ENCODE measurements at regions not wholly inside any gene's neighbourhood (a gene's known extent, or its start where the extent isn't known, plus 50 kb on each side); places are given as distances from the start of the nearest gene placed in this dataset.

DNA sequence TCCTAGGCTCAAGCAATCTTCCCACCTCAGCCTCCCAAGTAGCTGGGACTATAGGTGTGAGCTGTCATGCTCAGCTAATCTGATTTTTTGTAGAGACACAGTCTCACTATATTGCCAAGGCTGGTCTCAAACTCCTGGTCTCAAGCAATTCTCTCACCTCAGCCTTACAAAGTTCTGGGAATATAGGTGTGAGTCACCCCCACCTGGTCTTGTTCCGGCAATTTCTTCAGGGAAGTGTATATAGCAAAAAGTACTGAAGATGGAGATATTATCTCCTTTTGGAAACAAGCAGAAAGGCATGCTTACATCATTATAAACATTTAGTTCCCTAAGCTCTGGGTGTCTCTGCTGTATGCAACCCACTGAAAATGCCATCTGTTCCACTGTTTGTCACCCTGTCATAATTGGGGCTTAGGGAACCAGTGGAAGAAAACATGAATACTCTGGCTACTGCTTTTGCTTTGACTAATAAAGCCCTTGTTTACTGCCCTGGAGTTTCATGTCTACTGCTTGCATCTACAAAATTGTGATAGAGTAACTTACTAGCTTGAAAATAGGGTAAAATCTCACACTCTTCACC, 940.2 kb downstream of the GALC start:
- no peak for TF ChIP-seq POLR2A (IDR thresholded peaks at IDR 0.05; ENCODE audit: low read depth, low read length)
- TF ChIP-seq, protein P1, sequence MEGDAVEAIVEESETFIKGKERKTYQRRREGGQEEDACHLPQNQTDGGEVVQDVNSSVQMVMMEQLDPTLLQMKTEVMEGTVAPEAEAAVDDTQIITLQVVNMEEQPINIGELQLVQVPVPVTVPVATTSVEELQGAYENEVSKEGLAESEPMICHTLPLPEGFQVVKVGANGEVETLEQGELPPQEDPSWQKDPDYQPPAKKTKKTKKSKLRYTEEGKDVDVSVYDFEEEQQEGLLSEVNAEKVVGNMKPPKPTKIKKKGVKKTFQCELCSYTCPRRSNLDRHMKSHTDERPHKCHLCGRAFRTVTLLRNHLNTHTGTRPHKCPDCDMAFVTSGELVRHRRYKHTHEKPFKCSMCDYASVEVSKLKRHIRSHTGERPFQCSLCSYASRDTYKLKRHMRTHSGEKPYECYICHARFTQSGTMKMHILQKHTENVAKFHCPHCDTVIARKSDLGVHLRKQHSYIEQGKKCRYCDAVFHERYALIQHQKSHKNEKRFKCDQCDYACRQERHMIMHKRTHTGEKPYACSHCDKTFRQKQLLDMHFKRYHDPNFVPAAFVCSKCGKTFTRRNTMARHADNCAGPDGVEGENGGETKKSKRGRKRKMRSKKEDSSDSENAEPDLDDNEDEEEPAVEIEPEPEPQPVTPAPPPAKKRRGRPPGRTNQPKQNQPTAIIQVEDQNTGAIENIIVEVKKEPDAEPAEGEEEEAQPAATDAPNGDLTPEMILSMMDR (IDR thresholded peaks at IDR 0.05; ENCODE audit: extremely low read depth in 1 of 2, insufficient read depth in 1 of 2, low read depth in 1 of 2, low read length in 2 of 2), result no peak
- TF ChIP-seq MAX (IDR thresholded peaks at IDR 0.05; ENCODE audit: insufficient read depth, insufficient read length), result no peak
- no peak for TF ChIP-seq EZH2 (IDR thresholded peaks at IDR 0.05; ENCODE audit: borderline replicate concordance, low read depth, low read length, severe bottlenecking)
- TF ChIP-seq POLR2AphosphoS5 (IDR thresholded peaks at IDR 0.05; ENCODE audit: insufficient read depth, low read depth, low read length), result no peak
- TF ChIP-seq MYC (IDR thresholded peaks at IDR 0.05; ENCODE audit: low read depth, low read length), result no peak
- TF ChIP-seq JUN (IDR thresholded peaks at IDR 0.05; ENCODE audit: borderline replicate concordance, insufficient read depth, insufficient read length, low read depth), result no peak
- no peak for TF ChIP-seq FOS (IDR thresholded peaks at IDR 0.05; ENCODE audit: borderline replicate concordance, insufficient read depth, low read length)
